Calu3 (cell line): ENCODE measurements at regions not wholly inside any gene's neighbourhood (a gene's known extent, or its start where the extent isn't known, plus 50 kb on each side); places are given as distances from the start of the nearest gene placed in this dataset.

ENCODE experiments used
- BruUV-seq: library from RNA; stranded (reverse); fragments of 400-500 nt; replicated peaks from 2 replicates; lab custom pipeline; 2021; lab: Mats Ljungman, UMichigan
- CTCF ChIA-PET: fragments of 300-600 bp; sonication (Branson Sonifier 250); formaldehyde crosslinking; loops from one replicate; lab custom pipeline; 2022; ENCODE audit warnings: antibody characterized with exemption; lab: Charles Lee
- DNase-seq: peaks from one replicate; pipeline ENCODE4 v3.0.0; 2022
- H3K27ac Mint-ChIP-seq: one replicate; pipeline ENCODE4 v1.8.0; 2022; ENCODE audit warnings: mixed read lengths; ENCODE audit not compliant: unreplicated experiment
- H3K27me3 Mint-ChIP-seq: one replicate; pipeline ENCODE4 v1.8.0; 2022; ENCODE audit warnings: mixed read lengths; ENCODE audit not compliant: unreplicated experiment
- H3K36me3 Mint-ChIP-seq: one replicate; pipeline ENCODE4 v1.8.0; 2022; ENCODE audit warnings: mild to moderate bottlenecking, moderate library complexity, mixed read lengths; ENCODE audit not compliant: insufficient read depth, unreplicated experiment
- H3K4me1 Mint-ChIP-seq: one replicate; pipeline ENCODE4 v1.8.0; 2022; ENCODE audit warnings: mild to moderate bottlenecking, low read depth, mixed read lengths; ENCODE audit not compliant: unreplicated experiment
- H3K4me3 Mint-ChIP-seq: one replicate; pipeline ENCODE4 v1.8.0; 2022; ENCODE audit warnings: mild to moderate bottlenecking, low read depth, moderate library complexity, mixed read lengths; ENCODE audit not compliant: unreplicated experiment
- H3K9me3 Mint-ChIP-seq: one replicate; pipeline ENCODE4 v1.8.0; 2022; ENCODE audit warnings: low read depth, mixed read lengths; ENCODE audit not compliant: unreplicated experiment
- CTCF ChIP-seq: fragments of 200-600 bp; IDR thresholded peaks from one replicate; pipeline ENCODE4 v1.8.0; 2022; ENCODE audit warnings: antibody characterized with exemption; ENCODE audit not compliant: unreplicated experiment
- intact Hi-C: fragments of 100-400 bp; cut with micrococcal nuclease; formaldehyde crosslinking; loops from one replicate; pipeline ENCODE4 v1.10.0; 2022; ENCODE audit not compliant: unreplicated experiment

GRCh38 chr12:3363608-3364007, 127.4 kb upstream of the PRMT8 start:
- DNase-seq = no peak
- Mint-ChIP-seq H3K9me3 (no peaks in the 10 kb centered on the region), H3K27me3 (peaks cover 69% of the 10 kb centered on the region), H3K36me3 (no peaks in the 10 kb centered on the region), H3K4me3 (no peak overlapping the region), H3K4me1 (no peaks in the 10 kb centered on the region), H3K27ac (no peak overlapping the region)
- CTCF ChIA-PET = no interaction called here
- no TSS peak for BruUV-seq
- TF ChIP-seq CTCF = no peak
- intact Hi-C loops = no loop called here

DNA sequence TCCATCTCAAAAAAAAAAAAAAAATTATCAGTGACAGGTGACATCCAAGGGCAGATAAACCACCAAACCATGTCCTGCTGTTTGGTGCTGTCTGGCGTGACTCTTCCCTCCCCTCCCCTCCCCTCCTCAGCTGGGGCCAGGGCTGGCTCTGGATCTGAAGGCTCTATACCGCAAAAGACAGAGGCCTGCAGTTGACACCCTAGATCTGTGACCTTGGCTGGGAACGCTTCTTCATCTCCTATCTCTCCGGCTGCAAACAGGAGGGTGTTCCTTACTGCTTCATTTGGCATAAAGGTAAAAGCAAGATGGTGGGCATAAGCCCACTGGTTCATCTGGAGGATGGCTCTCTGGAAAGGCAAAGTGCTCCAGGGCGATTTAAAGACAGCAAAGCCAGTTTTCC, 126.8 kb upstream of the PRMT8 start:
- no peak for TF ChIP-seq CTCF
- BruUV-seq = no TSS peak
- Mint-ChIP-seq H3K27ac (no peak overlapping the region), H3K4me1 (no peaks in the 10 kb centered on the region), H3K9me3 (no peaks in the 10 kb centered on the region), H3K27me3 (peaks cover 63% of the 10 kb centered on the region), H3K4me3 (no peak overlapping the region), H3K36me3 (no peaks in the 10 kb centered on the region)
- intact Hi-C loops = no loop called here
- CTCF ChIA-PET = no interaction called here
- no peak for DNase-seq

- BruUV-seq = no TSS peak
- H3K27me3 Mint-ChIP-seq = peaks cover 57% of the 10 kb centered on the region
- intact Hi-C loops = no loop called here
Measured at GRCh38 chr12:3364661-3365462, 126.1 kb upstream of the PRMT8 start.

More at GRCh38 chr12:3364661-3365462, 126.1 kb upstream of the PRMT8 start:
- Mint-ChIP-seq H3K36me3 (no peaks in the 10 kb centered on the region), H3K4me1 (no peaks in the 10 kb centered on the region), H3K27ac (no peak overlapping the region), H3K9me3 (no peaks in the 10 kb centered on the region), H3K4me3 (no peak overlapping the region)
- no peak for DNase-seq
- no peak for TF ChIP-seq CTCF
- CTCF ChIA-PET = no interaction called here
